Fibroblast of skin of left quadriceps (primary cell): ENCODE measurements at regions not wholly inside any gene's neighbourhood (a gene's known extent, or its start where the extent isn't known, plus 50 kb on each side); places are given as distances from the start of the nearest gene placed in this dataset.

Experiments
- DNase-seq, 2 experiments: peaks; one replicate each; pipeline ENCODE4 v3.0.0-alpha.2; 2013; ENCODE audit warnings: low read depth in 2 of 2

DNA sequence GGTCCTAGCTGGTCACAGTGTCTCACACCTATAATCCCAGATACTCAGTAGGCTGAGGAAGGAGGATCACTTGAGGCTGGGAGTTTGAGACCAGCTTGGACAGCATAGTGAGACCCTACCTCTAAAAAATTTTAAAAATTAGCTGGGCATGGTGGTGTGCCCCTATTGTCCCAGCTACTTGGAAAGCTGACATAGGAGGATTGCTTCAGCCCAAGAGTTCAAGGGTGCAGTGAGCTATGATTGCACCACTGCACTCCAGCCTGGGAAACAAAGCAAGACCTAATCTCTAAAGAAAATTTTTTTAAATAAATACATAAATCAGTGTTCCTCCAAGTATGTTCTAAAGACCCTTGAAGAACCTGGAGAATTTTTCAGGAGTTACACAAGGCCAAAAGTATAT, 50.6 kb upstream of the GNAO1 start:
- DNase-seq, result no peak

DNA sequence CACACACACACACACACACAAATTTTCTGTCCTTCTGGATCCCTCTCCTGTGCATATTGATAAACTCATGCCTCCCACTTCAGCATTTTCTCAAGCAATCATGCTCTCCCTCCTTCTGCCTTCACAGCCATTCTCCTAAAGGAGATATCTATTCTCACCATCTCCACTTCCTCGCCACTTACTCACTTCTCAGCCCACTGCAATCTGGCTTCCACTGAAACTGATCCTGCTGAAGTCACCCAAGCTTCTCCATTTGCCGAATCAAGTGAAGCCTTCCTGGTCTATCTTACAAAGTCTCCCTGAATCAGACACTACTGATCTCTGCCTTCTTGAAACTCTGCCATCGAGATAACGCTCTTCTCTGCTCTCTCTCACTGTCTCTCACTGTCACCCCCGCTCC, 54.0 kb upstream of the GNAO1 start:
- DNase-seq, result no peak

DNA sequence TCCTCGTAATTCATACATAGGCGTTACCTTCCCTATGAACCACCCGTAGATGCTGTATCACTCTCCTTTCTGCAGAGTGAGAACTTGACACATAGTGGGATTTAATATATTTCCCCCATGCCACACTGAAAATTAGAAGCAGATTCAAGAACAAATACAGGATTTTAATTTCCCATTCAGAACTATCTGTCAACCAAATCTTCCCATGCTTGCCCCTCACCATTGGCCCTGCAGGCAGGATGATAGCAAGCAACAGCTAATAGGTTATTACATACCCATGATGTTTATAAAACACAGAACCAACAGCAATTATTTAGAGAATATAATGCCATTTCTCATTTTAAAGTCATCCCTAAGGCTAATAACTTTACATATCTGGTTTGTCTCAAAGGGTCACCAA, 55.0 kb upstream of the GNAO1 start:
- DNase-seq, result no peak

DNA sequence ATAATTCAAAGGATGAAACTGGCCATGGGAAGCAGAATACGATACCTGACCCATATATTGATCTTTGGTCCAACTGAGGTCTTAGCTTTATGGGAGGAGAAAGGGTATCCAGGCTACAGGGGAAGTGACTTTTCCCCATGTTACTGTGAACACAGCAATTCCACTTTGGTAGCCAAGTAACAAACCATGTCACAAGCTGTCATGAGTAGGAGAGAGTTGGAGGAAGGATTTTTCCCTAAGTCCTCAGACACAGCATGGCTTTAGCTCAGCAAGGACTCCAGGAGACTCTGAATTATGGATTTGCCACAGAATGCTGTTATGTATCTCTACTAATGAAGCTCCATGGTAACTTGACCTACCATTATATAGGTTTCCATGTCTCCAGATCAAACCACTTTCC, 56.5 kb upstream of the GNAO1 start:
- no peak for DNase-seq

DNA sequence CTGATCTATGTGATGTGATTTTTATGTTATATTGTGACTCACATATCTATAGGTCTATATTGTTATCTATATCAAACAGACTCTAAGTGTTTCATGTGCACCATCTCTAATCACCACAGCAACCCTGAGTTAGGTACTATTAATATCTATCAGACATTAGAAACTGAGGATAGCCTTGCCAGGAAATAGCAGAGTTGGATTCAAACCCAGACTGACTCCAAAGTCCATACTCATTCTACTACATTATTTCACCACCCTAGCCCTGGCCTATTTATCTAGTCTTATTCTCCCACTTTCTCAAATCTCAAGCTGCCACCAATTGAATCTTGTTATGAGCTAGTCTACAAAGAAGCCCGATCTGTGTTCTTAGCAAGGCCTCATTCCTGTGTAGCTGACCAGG, 65.4 kb upstream of the GNAO1 start:
- DNase-seq, result no peak

DNA sequence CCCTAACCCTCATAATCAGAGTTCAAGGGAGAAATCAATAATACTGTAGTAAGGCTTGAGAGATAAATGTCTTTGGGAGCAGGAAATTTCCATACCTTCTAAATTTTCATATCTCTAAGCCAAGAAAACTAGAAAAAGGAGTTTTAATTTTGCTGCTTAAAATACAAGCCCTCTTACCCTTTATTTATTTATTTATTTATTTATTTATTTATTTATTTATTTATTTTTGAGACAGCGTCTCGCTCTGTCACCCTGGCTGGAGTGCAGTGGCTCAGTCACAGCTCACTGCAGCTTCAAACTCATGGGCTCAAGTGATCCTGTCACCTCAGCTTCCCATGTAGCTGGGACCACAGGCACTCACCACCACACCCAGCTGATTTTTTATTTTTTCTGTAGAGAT, 69.0 kb upstream of the GNAO1 start:
- DNase-seq, result no peak

DNA sequence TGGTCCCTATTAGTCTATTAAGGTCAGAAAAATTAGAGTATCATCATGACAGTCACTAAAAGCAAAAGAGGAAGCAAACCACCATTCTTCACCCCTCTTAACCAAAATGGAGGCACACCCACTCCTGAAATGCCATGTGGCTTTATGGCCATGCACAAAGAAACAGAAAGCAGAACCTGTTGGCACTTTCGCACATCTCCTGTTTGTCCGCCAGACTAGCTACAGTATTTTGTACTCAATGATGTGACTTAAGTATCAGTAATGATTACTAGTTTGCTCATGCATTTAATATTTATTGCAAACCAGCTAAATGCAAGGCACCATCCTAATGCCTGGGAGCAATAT, 70.2 kb upstream of the GNAO1 start:
- no peak for DNase-seq

DNA sequence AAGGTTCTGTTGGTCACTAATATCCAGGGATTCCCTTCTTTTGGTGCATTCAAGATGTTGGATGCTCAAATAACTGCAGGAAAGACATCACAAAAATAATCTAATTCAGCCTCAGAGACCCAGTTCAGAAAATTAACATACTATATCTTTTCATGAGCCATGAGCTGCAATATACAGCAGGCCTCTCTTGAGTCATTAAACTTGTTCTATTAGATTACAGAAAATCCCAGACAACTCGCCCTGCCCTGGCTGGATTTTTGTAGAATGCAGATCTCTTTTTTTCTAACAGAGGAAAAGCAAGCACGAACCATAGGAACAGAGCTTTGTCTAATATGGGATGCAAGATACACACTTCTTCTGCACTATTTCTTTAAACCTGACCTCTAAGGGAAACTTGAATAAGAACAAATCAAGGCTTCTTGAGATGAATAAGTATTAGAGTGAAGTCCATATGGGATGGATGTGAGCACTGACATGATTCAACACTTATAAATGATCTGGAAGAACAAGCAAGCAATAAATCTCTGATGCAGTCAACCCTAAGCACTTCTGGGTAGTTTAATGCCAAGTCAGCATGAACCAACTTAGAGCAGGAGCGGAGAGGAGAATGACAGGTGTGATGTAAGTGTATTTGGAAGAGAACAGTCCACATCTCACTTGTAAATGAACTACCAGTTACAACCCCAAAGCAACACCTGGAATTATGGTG, 70.7 kb upstream of the GNAO1 start:
- DNase-seq, result no peak

DNA sequence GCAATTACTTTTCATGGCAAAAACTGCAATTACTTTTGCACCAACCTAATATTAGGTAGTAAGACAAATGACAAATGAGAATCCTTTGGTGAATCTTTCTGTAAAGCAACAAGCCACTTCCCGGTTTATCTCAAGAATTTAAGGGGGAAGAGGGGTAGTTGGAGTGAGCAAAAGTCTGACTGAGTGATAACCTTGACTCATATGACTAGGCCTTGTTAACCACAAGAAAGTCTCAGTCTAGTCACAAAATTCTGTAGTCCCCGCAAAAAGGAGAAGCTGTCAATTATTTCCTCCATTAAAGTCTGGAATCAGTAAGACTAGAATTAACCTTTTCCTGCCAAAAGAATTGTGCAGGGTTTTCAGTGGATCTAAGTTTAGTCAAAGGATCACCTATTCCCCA, 72.2 kb upstream of the GNAO1 start:
- DNase-seq, result no peak

DNA sequence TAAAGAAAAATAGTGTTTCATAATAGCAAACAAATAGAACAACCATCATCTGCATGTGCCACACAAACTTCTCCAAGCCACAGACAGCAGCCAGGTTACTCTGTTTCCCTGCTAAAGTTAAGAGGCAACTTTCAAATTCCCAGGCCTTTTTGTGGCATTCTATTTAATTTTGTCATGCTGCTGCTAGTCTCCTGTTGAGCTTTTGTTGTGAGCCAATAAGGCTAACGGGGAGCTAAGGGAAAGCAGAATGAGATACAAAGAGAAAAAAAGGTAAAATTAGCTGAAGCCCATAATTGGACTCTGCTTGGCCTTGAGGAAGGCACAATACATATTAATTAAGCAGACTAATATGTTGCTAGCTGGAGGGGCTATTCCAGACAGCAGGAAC, 74.7 kb upstream of the GNAO1 start:
- no peak for DNase-seq

DNA sequence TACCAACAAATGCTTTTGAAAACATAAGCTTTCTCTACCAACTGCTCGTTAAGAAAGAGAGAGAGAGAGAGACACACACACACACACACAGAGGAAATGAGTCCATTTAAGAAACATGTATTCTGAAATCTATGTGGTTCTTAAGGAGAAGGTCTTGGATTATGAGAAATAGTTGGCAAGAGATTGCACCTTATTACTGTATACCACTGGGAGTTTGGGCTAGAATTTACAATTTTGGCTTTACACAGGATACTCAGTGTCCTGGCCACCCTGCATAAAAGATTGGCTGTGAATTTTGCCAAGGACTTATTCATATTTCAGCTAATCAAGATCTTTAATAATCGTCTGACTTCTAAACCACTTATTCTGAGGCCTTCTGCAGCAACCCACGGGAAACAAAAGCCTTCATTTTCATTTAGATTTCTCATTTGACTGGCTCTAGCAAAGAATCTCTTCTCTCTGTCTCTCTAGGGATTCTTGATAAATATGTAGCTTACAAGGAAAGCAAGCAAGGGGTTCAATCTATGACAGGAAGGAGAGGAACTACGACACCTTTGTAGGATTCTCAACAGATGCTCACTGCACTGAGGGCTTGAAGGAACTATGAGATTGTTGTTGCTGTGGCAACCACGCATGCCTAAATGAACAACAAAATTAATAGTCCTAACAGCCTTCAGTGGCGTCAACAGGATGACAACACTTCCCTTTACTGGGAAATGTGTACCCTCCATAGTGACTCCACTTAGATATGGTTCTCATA, 75.3 kb upstream of the GNAO1 start:
- DNase-seq, result no peak

DNA sequence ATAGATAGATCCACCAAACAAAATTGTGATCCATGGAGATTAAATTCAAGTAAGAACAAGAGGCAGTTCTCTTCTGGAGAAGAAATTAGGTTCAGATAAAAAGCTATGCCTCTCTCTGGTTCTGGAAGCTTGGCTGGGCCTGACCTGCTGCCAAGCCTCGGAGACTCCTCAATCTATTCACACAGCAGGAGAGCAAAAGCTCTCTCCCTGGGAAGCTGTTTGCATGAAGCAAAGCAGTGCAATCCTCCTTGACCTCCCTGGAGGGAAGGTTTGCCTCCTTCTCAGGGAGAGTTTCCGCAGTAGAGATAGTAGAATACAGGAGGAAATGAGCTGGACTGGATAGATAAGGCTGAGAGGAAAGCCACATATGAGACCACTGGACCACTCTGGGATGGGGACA, 78.1 kb upstream of the GNAO1 start:
- DNase-seq, result no peak

DNA sequence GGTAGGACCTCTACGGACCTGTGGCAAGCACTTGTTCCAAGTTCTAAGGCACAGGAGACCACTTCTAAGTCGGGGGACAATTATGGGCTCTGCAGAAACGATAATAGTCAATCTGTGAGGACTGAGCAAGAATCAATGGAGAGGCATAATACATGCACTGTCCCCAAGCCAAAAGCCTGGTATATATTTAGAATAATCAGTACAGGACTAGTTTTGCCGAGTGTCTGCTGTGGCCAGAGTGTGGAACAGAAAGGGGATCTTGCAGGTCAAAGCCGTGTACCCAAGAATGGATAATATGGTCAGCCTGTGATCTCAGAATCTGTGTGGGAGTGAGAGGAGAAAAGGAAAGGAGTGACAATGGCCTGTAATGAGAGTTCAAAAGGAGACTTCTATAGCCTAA, 80.2 kb upstream of the GNAO1 start:
- DNase-seq, result no peak

DNA sequence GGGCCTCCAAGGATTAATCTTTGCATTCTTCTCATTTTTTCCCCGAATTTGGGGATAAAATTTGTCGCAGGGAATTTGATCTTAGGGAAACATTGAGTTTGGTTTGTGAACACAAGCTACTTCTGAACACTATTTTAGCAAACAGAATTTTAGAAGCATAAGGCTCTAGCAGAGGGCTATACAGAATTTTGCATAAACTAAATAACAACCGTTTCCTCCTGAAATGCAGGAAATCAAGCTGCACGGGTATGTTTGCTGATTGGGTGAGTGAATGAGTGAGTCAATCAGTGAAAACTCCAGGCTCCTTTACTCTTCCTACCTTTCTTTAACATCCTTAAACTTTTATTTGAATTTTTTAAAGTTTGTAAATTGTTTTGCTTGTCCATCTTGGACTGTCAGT, 81.3 kb upstream of the GNAO1 start:
- DNase-seq, result no peak

DNA sequence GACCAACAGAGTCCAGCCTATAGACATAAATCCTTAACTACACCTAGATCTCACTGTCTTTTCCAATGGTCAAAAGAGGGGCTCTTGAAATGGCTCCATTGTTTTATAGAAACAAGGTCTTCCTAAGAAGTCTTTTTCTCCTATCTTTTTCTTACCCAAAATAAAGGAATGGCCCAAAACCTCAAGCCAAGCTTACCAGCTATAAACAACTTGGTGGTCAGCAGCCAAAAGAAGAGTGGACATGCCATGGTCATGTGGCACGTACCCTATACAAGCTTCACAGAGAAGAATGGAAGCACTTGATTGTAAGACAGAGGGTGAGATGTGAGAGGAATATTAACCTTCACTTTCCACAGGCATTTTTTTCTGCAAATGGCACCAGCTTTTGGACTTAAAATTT, 82.1 kb upstream of the GNAO1 start:
- no peak for DNase-seq

DNA sequence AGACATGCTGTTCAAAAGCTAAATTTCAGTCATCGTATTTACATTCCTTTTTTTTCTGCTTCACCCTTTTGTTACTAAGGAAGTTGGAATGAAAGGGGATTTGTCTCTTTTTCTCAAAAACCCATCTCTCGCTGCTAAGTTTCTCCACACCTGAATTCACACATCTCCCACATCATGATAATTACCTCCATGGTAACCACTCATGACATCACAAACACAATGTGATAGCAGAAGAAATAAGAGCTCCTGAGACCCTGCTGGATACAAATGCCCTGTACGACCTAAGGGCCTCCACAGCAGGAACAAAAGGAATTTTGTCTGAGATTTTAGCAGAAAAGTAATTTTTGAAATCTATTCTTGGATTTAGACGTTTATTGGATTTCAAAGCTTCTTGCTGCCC, 82.6 kb upstream of the GNAO1 start:
- no peak for DNase-seq

DNA sequence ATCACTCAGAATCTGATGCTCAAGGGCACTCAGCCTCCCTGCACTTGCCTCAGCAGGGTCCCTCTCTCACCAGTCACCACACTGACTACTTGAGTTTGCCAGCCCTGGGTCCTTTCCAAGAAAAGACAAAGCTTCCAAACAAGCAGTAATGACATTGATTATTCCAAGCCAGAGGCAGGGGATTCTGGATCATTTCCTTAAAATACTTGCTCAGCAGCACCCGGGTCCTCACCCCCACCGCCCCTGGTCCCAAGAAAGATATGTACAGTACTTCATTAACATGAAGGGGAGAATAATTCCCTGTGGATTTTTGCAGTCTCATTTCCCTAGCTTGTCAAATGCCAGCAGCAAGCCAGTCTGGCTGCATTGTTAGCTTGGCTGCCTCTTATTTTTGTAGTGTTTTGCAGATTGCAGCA, 83.2 kb upstream of the GNAO1 start:
- DNase-seq, result no peak

DNA sequence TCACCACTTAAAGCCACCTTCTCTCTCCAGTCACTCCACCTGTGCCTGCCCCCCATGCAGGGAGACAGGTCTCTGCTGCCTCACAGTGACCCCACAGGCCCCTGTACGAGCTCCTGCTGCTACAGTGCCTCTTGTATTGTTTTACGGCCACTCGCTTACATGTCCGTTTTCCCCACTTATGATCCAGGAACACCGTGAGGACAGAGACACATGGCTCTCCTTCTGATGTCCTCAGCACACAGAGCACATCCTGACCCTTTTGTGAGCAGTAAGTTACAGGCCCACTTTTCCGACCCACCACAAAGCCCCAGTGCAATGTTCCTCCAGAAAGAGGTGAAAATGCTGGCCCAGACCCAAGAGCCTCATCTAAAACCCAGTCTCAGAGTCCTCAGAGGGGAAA, 84.8 kb upstream of the GNAO1 start:
- DNase-seq, result no peak

DNA sequence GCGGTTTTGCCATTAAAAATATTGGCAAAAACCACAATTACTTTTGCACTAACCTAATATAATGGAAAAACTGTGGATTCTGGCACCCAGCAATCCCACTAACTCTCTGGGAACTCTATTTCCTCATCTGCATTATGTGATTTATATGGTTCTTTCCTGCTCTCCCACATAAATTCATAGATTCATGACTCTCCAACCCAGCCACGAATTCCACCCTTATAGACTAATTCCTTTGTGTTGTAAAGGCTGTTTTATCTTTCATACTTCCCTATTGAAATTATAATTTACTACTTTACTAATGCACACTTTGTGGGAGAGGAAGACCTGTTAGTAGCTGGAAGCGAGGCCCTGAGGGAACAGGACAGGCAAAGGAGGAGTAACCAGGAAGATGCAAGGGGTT, 88.4 kb upstream of the GNAO1 start:
- DNase-seq, result no peak

DNA sequence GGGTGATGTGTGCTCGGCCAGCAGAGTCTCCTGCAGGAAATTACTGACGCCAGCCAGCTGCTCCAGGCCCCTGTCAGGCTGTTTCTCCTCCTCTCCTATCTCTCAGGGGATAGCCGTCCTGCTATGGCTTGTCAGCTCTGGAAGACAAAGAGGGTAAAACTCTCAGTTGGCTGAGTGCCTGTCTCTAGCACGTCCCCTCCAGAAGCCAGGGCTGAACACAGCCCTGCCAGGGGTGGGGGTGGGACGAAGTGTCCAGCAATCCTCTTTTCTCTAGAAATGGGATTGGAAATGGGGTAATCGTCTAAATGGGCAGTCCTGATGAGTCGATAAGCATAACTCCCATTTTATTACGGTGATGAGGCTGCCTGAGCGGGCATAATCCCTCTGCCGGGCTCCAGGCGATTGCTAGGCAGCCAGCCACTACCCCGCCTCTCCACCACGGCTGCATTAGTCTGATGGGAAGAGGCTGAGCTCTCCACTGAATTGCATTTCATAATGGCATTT, 89.1 kb upstream of the GNAO1 start:
- DNase-seq, result no peak

DNA sequence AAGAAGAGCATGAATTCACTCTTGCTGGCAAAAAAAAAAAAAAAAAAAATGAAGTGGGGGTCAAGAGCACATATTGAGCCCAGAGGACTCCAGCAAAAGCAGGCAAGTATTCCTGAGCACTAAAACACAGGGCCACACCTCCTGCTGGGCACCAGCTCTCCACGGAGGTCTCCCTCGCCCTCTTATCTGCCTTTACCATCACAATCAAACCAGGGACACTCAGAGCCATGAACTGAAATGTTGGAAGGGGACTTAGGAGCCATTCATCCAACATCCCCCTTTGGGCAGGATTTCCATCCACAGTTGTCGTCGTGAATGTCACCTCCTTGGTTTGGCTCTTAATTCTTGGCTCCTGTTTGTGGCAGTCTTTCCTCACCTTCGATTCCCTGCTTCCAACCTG, 89.8 kb upstream of the GNAO1 start:
- no peak for DNase-seq

DNA sequence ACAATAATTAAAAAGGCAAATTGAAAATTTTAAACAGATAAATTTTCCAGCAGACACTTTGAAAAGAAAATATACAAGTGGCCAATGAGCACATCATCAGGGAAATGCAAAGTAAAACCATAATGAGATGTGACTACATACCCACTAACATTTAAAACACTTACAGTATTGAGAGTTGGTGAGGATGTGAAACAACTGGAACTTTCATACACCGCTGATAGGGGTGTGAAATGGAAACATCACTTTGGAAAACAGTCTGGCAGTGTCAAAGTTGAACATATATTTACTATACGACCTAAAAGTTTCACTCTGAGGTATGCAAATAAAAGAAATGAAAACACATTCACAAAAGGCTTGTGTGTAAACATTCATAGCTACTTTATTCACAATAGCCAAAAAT, 94.0 kb upstream of the GNAO1 start:
- DNase-seq, result no peak

DNA sequence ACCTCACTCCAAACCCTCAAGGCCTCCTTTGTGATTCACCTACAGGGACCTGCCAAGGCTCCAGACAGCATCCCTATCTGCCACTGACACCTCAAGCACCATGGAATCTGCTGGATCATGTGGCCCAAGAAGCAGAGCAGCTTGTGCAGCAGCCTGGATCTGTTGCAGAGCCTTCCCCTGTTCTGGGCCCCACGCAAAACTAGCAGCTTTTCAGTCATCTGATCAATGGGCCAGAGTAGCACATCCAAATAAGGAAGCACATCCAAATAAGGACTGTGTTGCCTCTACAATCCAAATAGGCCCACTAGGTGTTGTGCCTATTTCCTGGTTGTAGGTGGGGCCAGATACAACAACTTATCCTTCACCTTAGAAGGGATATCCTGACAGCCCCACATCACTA, 97.1 kb upstream of the GNAO1 start:
- no peak for DNase-seq

DNA sequence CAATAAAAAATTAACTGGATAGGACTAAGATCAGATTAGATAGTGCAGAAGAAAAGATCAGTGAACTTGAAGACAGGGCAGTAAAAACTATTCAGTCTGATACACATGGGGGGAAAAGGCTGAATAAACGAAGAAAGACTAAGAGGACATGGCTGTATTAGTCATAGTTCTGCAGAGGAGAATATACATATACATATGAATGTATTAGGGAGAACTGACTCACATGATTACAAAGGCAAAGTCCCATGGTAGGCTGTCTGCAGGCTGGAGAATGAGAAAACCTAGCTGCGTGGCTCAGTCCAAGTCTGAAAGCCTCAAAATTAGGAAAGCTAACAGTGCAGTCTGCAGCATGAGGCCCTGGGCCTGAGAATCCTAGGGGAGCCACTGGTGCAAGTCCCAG, 98.2 kb upstream of the GNAO1 start:
- DNase-seq, result no peak
